ENCODE measurements at regions not wholly inside any gene's neighbourhood (a gene's known extent, or its start where the extent isn't known, plus 50 kb on each side); places are given as distances from the start of the nearest gene placed in this dataset.

DNA sequence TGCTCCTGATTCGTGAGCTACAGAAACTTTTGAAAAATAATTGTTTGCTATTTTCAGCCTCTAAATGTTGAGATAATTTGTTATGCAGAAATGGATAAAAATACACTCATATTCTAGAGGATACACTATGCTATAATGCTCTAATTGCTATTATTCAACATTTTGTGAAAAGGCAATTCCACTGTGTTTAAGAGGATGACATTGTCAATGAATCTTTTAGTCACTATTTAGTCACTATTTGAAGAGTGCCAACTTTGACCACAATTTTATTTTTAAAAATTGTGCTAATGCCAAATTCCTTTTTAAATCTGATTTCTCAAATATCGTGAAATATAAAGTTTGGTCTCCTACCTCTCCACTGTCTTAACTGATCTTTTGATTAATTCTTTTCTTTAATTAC, 604.9 kb upstream of the KCNMB2 start:
- no peak for DNase-seq

DNA sequence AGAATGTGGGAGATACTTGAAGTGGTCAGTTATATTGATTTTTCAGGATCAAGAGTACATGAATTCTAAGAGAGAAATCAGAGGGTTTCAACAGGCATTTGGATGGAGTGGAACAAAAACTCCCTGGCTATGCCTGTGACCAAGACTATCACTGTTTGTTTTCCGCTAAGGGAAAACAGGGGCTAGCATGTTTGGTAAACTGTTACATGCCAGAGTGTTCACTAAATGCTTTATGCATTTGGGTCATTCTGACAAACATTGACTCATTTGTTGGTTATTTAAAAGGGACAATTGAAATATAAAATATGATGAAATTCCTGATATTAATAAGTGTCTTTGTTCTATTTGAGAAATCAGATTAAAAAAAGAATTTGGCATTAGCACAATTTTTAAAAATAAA, 603.9 kb upstream of the KCNMB2 start:
- no peak for DNase-seq

DNA sequence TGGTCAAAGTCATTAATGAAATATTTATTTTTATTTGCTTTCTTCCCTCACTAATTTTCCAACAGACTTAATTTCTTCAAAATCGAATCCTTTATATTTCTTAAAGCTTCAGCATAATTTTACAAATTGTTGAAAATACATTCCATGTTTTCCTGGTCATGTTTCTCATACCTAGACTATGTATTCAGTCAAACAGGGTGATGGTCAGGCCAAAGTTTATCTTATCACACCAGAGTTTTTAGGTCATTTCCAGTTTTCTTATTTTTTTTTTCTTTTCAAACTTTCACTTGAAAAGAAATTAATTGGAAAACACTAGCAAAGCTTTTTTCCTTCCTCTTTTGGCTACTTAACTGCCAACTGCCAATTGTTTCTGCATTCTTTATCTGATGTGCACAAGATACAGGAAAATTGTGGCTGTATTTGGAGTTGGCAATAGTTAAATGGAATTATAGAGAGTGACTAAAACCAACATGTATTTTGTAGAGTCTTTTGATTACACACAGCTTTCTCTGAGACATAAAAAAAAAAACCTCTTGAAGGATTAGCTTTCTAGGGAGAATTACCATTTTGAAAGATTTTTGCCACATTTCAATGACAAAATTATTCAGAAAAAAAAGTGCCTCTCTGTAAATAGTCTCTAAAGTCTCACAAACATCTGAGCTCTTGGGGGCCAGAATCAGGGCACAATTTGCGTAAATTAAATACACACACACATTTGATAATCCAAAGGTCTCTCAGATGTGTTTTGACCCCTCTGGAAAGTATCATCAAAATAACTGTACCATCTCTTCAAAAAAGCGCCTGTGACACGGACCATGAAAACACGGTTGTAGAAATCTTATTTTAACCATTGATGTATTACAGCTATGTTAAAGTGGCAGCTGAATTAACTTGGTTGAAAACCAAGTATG, 603.2 kb upstream of the KCNMB2 start:
- DNase-seq, result no peak

DNA sequence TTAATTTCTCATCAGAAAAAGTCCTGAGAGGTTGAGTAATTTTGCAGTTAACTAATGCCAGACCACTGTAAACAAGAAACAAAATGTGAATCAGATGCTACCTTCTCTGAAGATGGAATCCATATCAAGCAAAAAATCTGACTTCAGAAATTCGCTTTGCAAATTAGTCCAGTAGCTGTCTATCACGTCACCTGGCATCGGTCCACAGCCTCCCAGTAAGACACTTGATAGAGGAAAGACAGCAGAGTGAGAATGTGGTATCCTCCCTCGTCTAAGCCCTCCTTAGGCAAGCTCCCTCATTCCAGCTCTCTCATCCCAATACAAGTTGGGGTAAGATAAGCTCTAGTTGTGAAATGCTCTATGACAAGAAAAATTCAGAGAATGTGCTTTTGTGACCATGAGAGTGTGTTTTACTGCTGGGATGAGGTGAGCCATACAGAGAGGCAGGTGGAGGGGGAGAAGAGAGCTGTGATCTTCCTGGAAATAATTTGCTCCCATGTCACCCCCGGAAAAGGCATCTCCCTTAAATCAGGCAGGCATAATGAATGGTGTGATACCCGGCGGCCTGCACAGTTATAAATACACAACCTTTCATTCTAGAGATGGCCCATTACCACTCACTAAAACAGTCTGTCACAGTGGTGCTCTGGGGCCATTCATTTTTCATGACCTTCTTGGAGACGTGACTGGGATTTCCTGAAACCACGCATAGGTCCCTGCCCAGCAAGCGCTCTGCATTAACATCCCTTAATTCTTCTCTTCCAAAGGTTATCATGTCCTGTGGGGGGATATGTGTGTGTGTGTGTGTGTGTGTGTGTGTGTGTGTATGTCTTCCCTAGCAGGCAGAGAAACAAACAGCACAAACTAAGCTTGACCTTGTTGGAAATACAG, 602.0 kb upstream of the KCNMB2 start:
- DNase-seq, result no peak

DNA sequence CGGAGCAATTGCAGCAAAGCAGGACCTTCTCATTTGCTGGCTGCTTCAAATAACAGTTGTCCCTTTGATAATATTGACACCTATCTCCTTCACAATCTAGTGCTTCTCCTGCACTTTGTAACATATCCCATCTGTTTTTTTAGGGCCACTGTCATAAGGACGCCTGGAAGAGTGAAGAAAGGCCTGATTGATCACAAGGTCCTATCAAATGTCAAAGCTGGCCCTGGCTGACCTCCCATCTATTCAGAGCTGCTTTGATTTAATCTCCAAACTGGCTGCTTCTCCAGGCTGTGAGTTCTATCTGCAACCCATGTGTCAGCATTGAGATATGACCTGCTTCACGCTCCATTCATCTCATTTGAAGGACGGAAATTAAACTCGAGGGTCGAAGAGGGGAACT, 601.2 kb upstream of the KCNMB2 start:
- DNase-seq, result no peak

DNA sequence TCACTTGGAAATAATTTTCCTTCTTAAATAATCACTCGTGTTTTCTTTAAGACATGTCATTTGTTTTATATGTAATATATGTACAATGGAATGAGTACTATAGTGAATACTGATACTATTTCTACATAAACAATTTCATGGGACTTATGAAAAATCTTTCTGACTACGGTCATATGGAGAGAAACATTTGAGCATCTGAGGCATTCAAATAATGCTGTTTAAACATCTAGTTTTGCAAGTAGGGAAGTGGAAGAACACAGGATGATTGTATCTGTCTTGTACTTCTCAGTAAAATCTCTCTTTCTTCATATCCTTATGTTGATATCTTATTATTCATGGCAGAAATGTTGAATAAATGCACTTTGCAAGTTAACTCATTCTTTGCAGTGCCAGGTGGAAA, 599.5 kb upstream of the KCNMB2 start:
- no peak for DNase-seq

DNA sequence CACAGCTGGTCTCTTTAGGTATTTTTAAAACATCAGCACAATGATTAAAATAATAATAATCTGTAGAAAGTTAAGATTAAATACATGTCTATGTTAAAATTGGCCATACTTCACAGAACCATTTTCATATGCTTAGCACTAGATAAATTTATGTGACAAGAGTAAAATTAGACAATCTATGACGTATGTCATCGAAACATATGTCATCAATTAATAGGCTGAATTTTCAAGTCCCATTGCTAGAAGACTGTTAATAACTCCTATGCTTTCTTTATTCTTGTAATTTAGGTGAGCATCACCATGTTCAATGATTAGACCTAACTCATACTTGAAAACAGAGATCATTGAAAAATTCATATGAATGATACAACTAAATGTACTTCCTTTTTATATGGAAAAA, 593.3 kb upstream of the KCNMB2 start:
- no peak for DNase-seq

DNA sequence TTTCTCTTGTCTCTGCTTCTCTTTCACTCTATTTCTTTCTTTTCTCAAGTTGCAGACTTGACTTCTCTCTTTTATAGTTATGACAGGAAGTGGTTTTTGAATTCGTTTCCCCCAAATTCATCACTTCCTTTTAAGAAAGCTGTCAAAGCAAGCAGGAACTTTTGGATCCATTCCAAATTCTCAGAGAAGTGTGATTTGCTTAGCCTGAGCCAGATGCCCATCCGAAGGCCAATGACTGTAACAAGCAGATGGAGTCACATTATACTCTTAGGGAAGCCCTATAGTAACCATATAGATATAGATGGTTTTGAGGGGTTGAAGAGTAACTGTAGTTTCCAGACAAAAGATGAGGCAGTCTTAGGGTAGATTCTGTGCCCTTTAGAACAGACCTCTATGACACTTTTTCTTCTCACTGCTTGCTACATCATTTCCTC, 592.0 kb upstream of the KCNMB2 start:
- no peak for DNase-seq

DNA sequence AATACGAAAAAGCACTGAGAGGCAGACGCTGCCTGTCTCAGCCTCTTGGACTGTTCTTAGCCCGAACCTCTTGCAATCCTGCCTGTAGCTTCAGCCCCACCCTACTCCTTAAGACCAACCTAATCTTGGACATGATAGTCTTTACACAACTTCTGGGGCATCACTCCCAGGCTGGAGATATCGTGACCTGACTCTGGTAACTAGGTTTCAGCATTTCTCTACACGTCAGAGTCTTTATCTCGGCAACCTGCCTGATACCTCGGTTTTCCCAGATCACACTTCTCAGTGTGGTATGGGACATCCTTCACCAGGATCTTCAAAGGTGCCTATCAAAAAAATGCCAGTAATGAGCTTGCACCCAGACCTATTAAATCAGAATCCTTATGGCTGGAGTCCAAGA, 590.2 kb upstream of the KCNMB2 start:
- DNase-seq, result no peak

DNA sequence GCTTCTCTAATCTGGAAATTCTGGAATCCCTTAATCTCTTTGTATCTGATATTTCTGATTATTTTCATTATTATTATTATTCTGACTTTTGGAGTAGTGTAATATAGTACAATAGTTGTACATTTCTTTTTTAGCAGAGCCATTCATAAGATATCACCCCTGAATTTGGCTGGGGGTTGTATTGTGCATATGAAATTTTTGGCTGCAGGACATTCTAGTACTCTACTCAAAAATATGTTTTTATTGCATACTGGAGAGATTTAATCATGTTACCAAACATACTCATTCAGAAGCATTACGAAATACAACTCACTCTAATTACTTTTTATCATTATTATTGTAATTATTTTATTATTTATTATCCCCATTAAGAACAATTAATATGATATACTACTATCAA, 589.7 kb upstream of the KCNMB2 start:
- DNase-seq, result no peak

DNA sequence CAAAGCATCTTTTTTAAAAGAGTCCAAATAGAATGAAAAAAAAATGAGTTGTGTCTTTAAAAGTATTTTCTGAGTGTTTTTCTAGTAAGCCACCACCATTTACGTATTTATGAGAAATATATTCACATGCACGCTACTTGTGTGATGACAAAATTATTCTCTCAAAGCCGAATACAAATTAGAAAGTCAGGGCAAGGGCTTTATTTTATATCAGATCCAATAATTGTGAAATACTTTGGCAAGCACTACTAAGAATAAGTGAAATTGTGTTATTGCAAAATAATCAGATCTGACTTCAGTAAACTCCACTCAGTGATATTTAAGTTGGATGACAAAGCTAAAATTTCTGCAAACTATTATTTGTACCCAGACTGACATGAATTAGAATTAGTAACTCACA, 589.3 kb upstream of the KCNMB2 start:
- DNase-seq, result no peak

DNA sequence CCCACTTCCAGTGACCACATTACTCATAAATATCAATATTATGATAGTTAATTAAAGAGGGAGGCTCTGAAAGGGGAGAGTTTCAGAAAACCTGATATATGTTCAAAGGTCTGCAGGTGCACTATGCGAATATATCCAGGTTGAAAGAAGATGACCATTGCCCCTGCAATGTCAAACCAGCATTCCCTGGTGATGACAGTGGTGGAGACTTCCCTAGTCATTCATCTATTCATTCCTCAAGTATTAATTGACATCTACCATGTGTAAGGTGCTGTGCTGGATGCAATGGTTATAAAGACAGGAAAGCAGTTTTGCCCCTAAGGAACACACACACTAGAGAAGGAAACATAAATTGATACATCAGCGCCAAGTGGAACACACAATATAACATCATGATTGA, 588.3 kb upstream of the KCNMB2 start:
- no peak for DNase-seq

DNA sequence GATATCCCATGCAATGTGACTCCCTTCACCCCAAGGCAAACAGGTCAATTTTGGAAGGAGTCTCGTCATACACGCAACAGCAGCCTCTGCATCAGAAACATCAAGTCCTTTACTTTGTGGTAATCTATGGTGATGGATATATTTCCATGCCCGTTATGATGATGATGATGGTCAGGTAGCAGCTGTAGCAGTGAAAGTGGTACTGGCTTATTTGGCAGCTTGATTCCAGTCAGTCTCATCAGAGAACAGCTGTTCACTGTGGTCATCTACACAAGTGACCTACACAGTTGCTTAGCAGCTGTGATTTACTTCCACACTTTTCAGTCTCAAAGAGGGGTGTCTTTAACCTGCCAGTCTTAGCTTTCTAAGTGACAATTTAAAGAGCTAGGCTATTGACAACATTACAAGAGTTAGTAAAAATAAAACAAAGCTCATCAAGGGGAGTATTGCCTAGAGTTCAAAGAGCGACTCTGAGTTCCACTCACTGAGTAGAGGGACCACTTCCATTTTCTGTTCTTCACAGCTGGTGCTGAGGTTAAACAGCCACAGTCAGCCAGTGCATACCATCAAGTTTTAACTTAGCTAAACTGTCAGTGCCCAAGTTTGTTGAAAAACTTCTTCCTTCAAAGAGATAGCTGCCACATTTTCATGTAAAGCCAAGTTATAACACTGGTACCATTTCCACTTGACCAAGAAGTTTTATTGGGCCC, 587.4 kb upstream of the KCNMB2 start:
- DNase-seq, result no peak

DNA sequence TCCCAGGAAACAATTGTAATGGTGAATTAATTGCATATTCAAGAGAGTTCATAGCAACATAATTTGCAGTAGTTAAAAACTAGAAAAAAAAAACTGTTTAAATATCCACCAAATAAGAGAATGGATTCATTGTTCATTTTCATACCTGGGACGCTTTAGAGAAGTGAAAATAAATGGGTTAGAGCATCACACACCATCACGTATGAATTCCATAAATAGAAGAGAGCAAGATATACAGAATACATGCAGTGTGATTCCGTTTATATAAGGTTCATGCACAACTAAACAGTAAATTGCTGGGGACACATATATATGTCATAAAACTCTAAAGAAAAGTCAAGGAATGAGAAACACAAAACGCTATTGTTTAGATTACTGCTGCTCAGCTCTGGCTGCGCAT, 577.0 kb upstream of the KCNMB2 start:
- no peak for DNase-seq

DNA sequence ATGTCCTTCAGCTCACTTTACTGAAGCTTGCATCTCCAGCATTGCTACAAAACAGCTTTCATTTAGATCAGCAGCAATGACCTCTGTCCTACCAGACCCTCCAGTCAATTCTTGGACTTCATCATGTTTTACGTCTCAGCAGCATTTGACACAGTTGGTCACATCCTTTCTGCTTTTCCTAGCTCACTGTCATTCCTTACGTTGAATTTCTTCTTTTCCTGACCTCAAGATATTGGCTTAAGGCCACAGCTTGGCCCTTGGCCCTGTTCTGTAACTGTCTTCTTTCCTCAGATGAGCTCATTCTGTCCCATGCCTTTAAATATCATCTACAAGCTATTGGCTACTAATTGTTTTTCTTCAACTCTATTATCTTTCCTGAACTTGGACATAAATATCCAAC, 576.2 kb upstream of the KCNMB2 start:
- DNase-seq, result no peak

DNA sequence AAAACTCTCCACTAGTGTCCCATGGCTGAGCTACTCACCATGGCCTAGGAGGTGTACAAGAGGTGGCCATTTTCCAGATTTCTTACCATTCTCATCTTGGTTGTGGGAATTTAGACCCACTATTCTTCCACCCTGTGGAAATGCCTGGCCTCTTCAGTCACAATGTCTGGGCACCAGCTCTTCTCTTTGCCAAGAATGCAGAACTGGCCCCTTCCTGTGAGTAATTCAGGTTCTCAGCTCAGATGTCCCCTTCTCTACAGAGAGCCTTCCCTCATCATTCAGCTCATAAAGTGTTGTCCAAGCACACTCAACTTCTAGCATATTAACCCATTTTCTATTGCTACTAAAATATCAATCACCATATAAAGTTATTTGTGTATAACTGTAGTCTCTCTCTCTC, 575.5 kb upstream of the KCNMB2 start:
- DNase-seq, result no peak

DNA sequence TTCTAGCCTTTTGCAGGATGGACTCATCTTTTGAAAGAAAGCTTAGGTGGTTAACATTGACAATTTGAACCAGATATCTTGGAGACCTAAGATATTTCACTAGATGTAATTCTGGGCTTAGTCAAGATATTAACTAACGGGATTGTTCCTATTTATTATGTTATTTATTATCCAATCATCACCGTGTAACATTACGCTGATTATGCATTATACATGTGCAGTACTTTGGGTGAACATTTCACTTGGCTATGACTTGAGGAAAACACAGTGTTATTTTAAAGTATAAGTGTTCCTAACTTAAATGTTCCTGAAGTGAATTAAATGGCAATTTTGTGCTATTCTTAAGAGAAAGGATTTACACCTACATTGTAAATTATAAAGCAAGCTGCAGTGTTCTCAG, 574.5 kb upstream of the KCNMB2 start:
- no peak for DNase-seq

DNA sequence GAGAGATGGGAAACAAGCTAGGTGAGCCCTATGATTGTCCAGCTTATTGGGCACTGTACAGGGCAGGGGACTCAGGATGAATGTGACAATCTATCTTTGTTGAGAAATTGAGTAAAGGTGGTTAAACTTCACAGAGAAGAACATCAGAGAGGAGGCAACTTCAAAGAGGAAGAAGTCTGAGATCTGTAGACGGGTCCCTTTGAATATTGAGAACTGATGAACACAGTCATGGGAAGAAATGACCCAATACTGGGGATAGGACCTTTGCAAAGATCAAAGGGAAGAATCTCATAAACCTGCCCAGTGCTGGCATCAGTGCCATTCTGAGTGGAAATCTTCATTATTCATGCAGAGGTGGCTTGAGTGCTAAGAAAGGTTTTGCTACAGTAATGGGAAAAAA, 569.7 kb upstream of the KCNMB2 start:
- DNase-seq, result no peak

DNA sequence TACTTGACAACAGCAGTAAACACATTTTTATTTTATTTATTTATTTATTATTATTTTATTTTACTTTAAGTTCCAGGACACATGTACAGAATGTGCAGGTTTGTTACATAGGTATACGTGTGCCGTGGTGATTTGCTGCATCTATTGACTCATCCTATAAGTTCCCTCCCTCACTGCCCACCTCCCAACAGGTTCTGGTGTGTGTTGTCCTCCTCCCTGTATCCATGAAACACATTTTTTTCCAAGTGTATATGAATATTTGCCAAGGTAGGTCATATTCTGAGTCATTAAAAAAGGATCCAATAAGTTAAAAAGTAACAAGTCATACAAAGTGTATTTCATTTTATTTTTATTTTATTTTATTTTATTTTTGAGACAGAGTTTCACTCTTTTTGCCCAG, 567.3 kb upstream of the KCNMB2 start:
- no peak for DNase-seq

DNA sequence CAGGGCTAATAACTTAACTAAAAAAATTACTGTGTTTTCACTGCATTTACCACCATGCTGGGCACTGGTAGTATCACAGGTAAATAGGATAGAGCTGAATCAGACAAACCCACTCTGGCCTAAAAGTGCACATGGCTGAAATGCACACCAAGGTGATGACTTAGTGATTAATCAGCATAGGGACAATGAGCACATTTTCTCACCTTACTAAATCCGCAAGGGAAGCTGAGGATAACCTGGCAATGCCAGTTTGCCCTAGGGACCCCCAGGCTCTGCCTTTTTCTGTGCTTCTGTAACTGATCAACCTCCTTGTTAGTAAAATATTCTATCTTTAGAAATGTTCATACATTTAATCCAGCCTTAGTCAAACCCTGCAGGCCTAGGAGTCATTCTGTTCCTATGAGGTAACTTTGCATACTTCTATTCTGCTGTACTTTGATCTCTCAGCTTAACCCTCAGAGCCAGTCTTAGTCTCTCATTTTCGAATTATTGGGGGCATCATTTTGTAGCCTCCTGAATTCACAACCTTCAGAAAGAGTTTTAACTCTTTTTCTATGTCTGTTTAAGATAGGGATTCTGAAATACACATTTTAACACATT, 562.9 kb upstream of the KCNMB2 start:
- no peak for DNase-seq

DNA sequence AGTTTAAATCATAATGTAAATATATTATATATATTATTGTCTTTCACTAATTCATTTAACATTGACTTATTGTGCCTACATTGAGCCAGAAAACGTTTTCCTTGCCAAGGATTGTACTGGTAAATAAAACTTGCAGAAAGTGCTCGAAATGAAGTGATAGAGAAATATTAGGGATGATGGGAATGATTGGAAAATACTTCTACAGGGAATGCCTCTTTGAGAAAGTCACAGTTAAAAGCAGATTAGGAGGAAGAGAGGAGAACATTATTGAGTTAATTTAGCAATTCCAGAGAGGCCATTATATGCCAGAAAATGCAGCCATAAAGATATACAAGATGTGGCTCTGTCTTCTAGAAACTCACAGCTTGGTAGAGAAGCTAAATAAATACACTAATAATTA, 560.0 kb upstream of the KCNMB2 start:
- no peak for DNase-seq

DNA sequence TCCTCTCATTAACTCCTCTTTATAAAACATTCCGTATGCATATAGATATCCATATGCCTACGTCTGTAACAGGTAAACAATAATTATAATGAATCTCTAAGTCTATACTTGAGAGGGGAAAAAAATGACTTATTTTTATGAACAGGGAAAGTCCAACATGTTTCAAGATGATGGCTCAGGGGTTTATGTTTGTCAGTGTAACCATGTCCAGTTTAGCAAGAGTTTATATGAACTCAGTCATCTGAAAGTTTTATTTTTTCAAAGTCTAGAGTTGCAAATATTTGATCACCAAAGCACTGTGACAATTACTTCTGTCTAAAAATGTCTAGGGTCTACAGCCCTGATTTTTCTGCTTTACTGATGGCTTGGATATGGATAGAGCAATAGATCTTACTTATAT, 559.4 kb upstream of the KCNMB2 start:
- no peak for DNase-seq

All from activated CD4-positive, CD25-positive, alpha-beta regulatory T cell (primary cell).